Kidney (tissue), 13 donors: ENCODE measurements at regions not wholly inside any gene's neighbourhood (a gene's known extent, or its start where the extent isn't known, plus 50 kb on each side); places are given as distances from the start of the nearest gene placed in this dataset.

Experiments
- DNase-seq, 5 donors: peaks; one replicate each; pipeline ENCODE4 v3.0.0-alpha.2; 2013 to 2020
- FAIRE-seq: peaks from 2 replicates; lab custom pipeline; 2012; peaks lifted over from hg19 to GRCh38; lab: Jason Lieb, UNC
- H3K27ac ChIP-seq, 2 donors: one replicate each; pipeline ENCODE4 v1.7.0; 2013; ENCODE audit warnings: low read depth in 2 of 2, low read length in 2 of 2, inconsistent platforms in 1 of 2
- H3K27me3 ChIP-seq: one replicate; pipeline ENCODE4 v1.7.1; 2013; ENCODE audit warnings: low read length, inconsistent platforms; ENCODE audit not compliant: control insufficient read depth, insufficient read depth
- H3K36me3 ChIP-seq, 3 donors: one replicate each; pipeline versions ENCODE4 v1.7.0 to v1.7.1; 2013; ENCODE audit warnings: low read length in 3 of 3, control low read depth in 1 of 3, inconsistent platforms in 1 of 3; ENCODE audit not compliant: insufficient read depth in 3 of 3, control insufficient read depth in 2 of 3
- H3K4me1 ChIP-seq, 3 donors: one replicate each; pipeline versions ENCODE4 v1.7.0 to v1.7.1; 2013; ENCODE audit warnings: low read length in 3 of 3, inconsistent platforms in 1 of 3, low read depth in 1 of 3; ENCODE audit not compliant: control insufficient read depth in 2 of 3, insufficient read depth in 2 of 3
- H3K4me3 ChIP-seq, 3 donors: one replicate each; pipeline versions ENCODE4 v1.7.0 to v1.8.1; 2013; ENCODE audit warnings: low read length in 3 of 3, control low read depth in 1 of 3, inconsistent platforms in 1 of 3
- H3K9ac ChIP-seq, 3 donors: one replicate each; pipeline versions ENCODE4 v1.7.0 to v1.7.1; 2013; ENCODE audit warnings: low read length in 3 of 3, control low read depth in 1 of 3, inconsistent platforms in 1 of 3
- H3K9me3 ChIP-seq, 3 donors: one replicate each; pipeline versions ENCODE4 v1.7.0 to v1.7.1; 2013; ENCODE audit warnings: low read length in 3 of 3, control low read depth in 1 of 3, inconsistent platforms in 1 of 3; ENCODE audit not compliant: control insufficient read depth in 2 of 3, insufficient read depth in 1 of 3
- CTCF ChIP-seq: IDR thresholded peaks from 3 replicates; pipeline ENCODE4 v1.5.1; 2012; ENCODE audit warnings: mild to moderate bottlenecking, moderate library complexity, borderline replicate concordance; ENCODE audit not compliant: insufficient read depth; ENCODE audit errors: extremely low read depth
- intact Hi-C: fragments of 100-400 bp; cut with DNase I; formaldehyde crosslinking; loops from one replicate; pipeline ENCODE4 v1.11.1; 2022
- donor health status: control.
- donor health status: control.
- donor health status: control.
- donor health status: control.
- donor health status: control.
- donor health status: DM: yes; HTN: yes; CAD: no.
- donor health status: Normal renal cell carcinoma (clear cell type).

- H3K4me1 ChIP-seq = no peaks in the 10 kb centered on the region
- no peaks in the 10 kb centered on the region for H3K36me3 ChIP-seq
- no peaks in the 10 kb centered on the region for H3K27me3 ChIP-seq
- no peak overlapping the region for H3K4me3 ChIP-seq
- H3K27ac ChIP-seq = no peak overlapping the region
- H3K9me3 ChIP-seq = no peaks in the 10 kb centered on the region
- H3K9ac ChIP-seq = no peak overlapping the region
- FAIRE-seq = no peak
- no peak for DNase-seq
- intact Hi-C loops = no loop called here
- no peak for TF ChIP-seq CTCF
Observed at GRCh38 chr13:64930636-64931035, 2299.5 kb downstream of the PCDH9 start.

- FAIRE-seq (no peak), DNase-seq (no peak)
- Histone ChIP-seq H3K4me3 (no peak overlapping the region), H3K9me3 (no peaks in the 10 kb centered on the region), H3K27me3 (no peaks in the 10 kb centered on the region), H3K27ac (no peak overlapping the region), H3K36me3 (no peaks in the 10 kb centered on the region), H3K9ac (no peak overlapping the region), H3K4me1 (no peaks in the 10 kb centered on the region)
- intact Hi-C loops = no loop called here
- no peak for TF ChIP-seq CTCF
Observed at GRCh38 chr13:64928696-64929499, 2301.2 kb downstream of the PCDH9 start.

GRCh38 chr13:64925727-64926126 lies 2304.4 kb downstream of the PCDH9 start:
- Histone ChIP-seq H3K27me3 (no peaks in the 10 kb centered on the region), H3K9me3 (no peaks in the 10 kb centered on the region), H3K36me3 (no peaks in the 10 kb centered on the region), H3K4me3 (no peak overlapping the region), H3K27ac (no peak overlapping the region), H3K4me1 (no peaks in the 10 kb centered on the region), H3K9ac (no peak overlapping the region)
- DNase-seq = peak in 1 of 5 donors; percentile 70
- intact Hi-C loops = no loop called here
- TF ChIP-seq CTCF = no peak
- FAIRE-seq = no peak
